ENCODE measurements at regions not wholly inside any gene's neighbourhood (a gene's known extent, or its start where the extent isn't known, plus 50 kb on each side); places are given as distances from the start of the nearest gene placed in this dataset.

DNA sequence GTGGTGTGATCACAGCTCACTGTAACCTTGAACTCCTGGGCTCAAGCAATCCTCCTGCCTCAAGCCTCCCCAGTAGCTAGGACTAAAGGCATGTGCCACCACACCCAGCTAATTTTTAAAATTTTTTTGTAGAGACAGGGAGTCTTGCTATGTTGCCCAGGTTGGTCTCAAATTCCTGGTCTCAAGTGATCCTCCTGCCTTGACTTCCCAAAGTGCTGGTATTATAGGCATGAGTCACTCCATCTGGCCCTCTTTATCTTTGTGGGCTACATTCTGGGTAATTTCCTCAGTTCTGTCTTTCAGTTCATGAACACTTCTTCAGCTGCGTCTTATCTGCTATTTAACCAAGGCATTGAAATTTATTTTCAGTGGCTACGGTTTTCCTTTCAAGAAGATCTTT is 196.6 kb upstream of the IER5L start:
- BruUV-seq (replicated peaks): no TSS peak
- no peak overlapping the region for H3K27ac ChIP-seq (ENCODE audit: insufficient read depth, low read length)
- H3K27me3 ChIP-seq (ENCODE audit: control insufficient read depth, insufficient read depth, low read length): peaks cover 21% of the 10 kb centered on the region
- no peak overlapping the region for H3K9ac ChIP-seq (ENCODE audit: low read depth, low read length)
- ATAC-seq (ENCODE audit: low read depth) (no peak), DNase-seq (no peak)
- no peak overlapping the region for H2AFZ ChIP-seq (replicated peaks; ENCODE audit: low read length, poor library complexity)
- TF ChIP-seq SMC3 (IDR thresholded peaks at IDR 0.05; ENCODE audit: low read depth, low read length): no peak
- H3K23ac ChIP-seq (ENCODE audit: low read depth, low read length): no peak overlapping the region
- intact Hi-C loops (cut with micrococcal nuclease): no loop called here
- no peak overlapping the region for H4K8ac ChIP-seq (ENCODE audit: low read depth in 2 of 2, low read length in 2 of 2)
- H2BK120ac ChIP-seq (ENCODE audit: low read depth, low read length): no peak overlapping the region
- H2BK15ac ChIP-seq (ENCODE audit: low read depth, low read length): no peak overlapping the region
- H3K4me3 ChIP-seq (ENCODE audit: insufficient read depth, low read depth, low read length): no peak overlapping the region
- H3K9me1 ChIP-seq (ENCODE audit: insufficient read depth, low read length): no peaks in the 10 kb centered on the region; the same call in 1 of the 2 replicates
- no peak overlapping the region for H3K18ac ChIP-seq (ENCODE audit: low read depth, low read length)
- ChIA-PET CTCF (no interaction called here), POLR2A (ENCODE audit: unreplicated experiment) (no interaction called here)
- H3K79me1 ChIP-seq (ENCODE audit: low read depth in 1 of 2, low read length in 2 of 2): no peaks in the 10 kb centered on the region
- peaks cover 10% of the 10 kb centered on the region for H3K9me3 ChIP-seq (ENCODE audit: control insufficient read depth, insufficient read depth, low read length)
- WGBS, 2 experiments (ENCODE audit: extremely low coverage in 2 of 2, insufficient read length in 1 of 2): no CpG with 5 or more reads among the region's 2 CpGs
- H3K4ac ChIP-seq (ENCODE audit: low read depth, low read length): no peak overlapping the region
- H2BK20ac ChIP-seq (ENCODE audit: low read depth, low read length): no peak overlapping the region
- in situ Hi-C loops (cut with MboI; ENCODE audit: low sequenced_read_pairs): no loop called here
- no peaks in the 10 kb centered on the region for H3K4me1 ChIP-seq (ENCODE audit: control insufficient read depth, insufficient read depth, low read length)
- dilution Hi-C loops (cut with HindIII; ENCODE audit: low sequenced_read_pairs, unreplicated experiment): no loop called here
- no peak overlapping the region for H3K4me2 ChIP-seq (ENCODE audit: low read depth, low read length)
- H2AK5ac ChIP-seq (ENCODE audit: low read depth, low read length): no peak overlapping the region
- no peak overlapping the region for H2BK5ac ChIP-seq (ENCODE audit: low read depth, low read length, poor library complexity, severe bottlenecking)
- no peak overlapping the region for H2AK9ac ChIP-seq (replicated peaks; ENCODE audit: low read depth, low read length, poor library complexity)
- H4K91ac ChIP-seq (ENCODE audit: insufficient read depth, low read depth, low read length): no peak overlapping the region
- H4K20me1 ChIP-seq (ENCODE audit: insufficient read depth, low read length): no peaks in the 10 kb centered on the region
- no peak overlapping the region for H4K5ac ChIP-seq (ENCODE audit: low read depth, low read length)
- H3K56ac ChIP-seq (ENCODE audit: extremely low read depth, insufficient read depth, low read length): no peak overlapping the region
- no peaks in the 10 kb centered on the region for H3K36me3 ChIP-seq (ENCODE audit: control insufficient read depth, insufficient read depth, low read length)
- no peak overlapping the region for H3K14ac ChIP-seq (replicated peaks; ENCODE audit: low read depth, low read length)
